Neural crest cell (in vitro differentiated cells): ENCODE measurements at regions not wholly inside any gene's neighbourhood (a gene's known extent, or its start where the extent isn't known, plus 50 kb on each side); places are given as distances from the start of the nearest gene placed in this dataset.

Source experiments
- DNase-seq: peaks from one replicate; pipeline ENCODE4 v3.0.0; 2021; ENCODE audit warnings: low read depth, mixed read lengths, low spot score
- H3K27ac Mint-ChIP-seq: one replicate; pipeline ENCODE4 v1.8.0; 2021; ENCODE audit warnings: mild to moderate bottlenecking, mixed read lengths; ENCODE audit not compliant: unreplicated experiment
- H3K27me3 Mint-ChIP-seq: 2 replicates; pipeline ENCODE4 v1.8.0; 2021; ENCODE audit warnings: low read depth, mild to moderate bottlenecking, mixed read lengths
- H3K36me3 Mint-ChIP-seq: 2 replicates; pipeline ENCODE4 v1.8.0; 2021; ENCODE audit warnings: low read depth, mild to moderate bottlenecking, mixed read lengths
- H3K4me1 Mint-ChIP-seq: 2 replicates; pipeline ENCODE4 v1.8.0; 2021; ENCODE audit warnings: mixed read lengths
- H3K4me3 Mint-ChIP-seq: one replicate; pipeline ENCODE4 v1.8.0; 2021; ENCODE audit warnings: mild to moderate bottlenecking, mixed read lengths
- H3K9me3 Mint-ChIP-seq: 2 replicates; pipeline ENCODE4 v1.8.0; 2021; ENCODE audit warnings: mixed read lengths
- CTCF ChIP-seq: fragments of 200-600 bp; sonication (generic); conservative IDR thresholded peaks from 2 replicates; pipeline ENCODE4 v1.5.0; 2021; ENCODE audit warnings: antibody characterized with exemption, mild to moderate bottlenecking

GRCh38 chr10:43903451-43903850 is 254.8 kb upstream of the ZNF32 start:
- Mint-ChIP-seq H3K9me3 (no peaks in the 10 kb centered on the region), H3K27ac (no peak overlapping the region), H3K36me3 (no peaks in the 10 kb centered on the region), H3K4me3 (no peak overlapping the region), H3K4me1 (no peaks in the 10 kb centered on the region), H3K27me3 (no peaks in the 10 kb centered on the region)
- DNase-seq = no peak
- TF ChIP-seq CTCF = no peak

- no peaks in the 10 kb centered on the region for H3K27me3 Mint-ChIP-seq
- no peaks in the 10 kb centered on the region for H3K4me1 Mint-ChIP-seq
- no peak overlapping the region for H3K4me3 Mint-ChIP-seq
- no peaks in the 10 kb centered on the region for H3K36me3 Mint-ChIP-seq
- no peak for DNase-seq
- no peaks in the 10 kb centered on the region for H3K9me3 Mint-ChIP-seq
- TF ChIP-seq CTCF = no peak
- no peak overlapping the region for H3K27ac Mint-ChIP-seq
Observed at GRCh38 chr10:43902842-43903241, 254.2 kb upstream of the ZNF32 start.

DNA sequence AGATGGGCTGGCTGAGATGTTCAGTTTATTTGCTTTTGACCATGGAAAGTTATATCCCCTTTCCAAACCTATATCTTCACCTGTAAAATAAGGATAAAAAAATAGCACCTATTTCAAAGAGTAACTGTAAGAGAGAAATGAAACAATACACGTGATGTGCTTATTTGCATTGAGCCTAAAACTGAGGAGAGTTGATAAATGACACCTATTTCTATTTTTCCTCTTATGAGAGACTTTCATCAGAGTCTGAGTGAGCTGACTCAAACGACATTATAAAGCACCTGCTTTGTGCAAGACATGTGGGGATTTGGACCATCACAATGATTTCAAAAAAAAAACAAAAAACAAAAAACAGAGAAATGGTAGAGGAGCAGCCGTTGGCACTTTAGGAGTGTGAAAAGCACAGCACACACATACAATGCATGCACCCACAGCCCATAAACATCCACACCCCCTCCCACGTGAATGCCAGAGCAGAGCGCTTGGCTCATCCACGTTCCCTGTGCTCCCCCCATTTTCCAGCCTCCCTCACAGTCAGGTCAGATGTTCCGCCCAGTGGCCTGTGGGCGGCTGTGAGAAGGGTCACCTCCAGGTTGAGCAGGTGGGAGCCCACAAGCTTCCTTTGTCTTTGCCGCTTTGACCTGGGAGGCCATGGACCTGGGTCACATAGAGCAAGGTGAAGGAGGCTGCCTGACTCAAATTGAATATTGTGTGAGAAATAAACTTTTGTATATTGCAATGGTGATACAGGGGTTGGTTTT is 253.2 kb upstream of the ZNF32 start:
- Mint-ChIP-seq H3K9me3 (no peaks in the 10 kb centered on the region), H3K36me3 (no peaks in the 10 kb centered on the region), H3K27me3 (no peaks in the 10 kb centered on the region), H3K27ac (no peak overlapping the region), H3K4me3 (no peak overlapping the region), H3K4me1 (no peaks in the 10 kb centered on the region)
- no peak for TF ChIP-seq CTCF
- no peak for DNase-seq

DNA sequence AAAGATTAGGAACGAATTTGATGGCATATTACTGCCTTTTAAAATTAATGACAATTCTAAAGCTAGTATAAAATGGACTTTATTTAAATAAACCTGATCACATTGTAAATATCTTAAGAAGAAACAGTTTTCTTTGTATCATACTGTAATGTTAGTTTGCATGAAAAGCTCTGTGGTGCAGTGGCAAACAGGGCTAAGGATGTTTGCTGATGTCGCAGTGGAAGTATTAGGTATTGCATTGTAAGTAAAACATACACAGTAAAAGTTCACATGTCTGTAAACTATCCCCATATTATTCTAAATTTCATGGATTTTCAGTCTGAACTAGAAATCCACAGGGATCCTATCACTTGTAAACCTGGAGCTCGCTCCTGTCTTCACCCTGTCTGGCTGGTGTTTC is 252.6 kb upstream of the ZNF32 start:
- no peak for TF ChIP-seq CTCF
- Mint-ChIP-seq H3K27ac (no peak overlapping the region), H3K27me3 (no peaks in the 10 kb centered on the region), H3K9me3 (peaks cover 5% of the 10 kb centered on the region), H3K4me3 (no peak overlapping the region), H3K4me1 (no peaks in the 10 kb centered on the region), H3K36me3 (no peaks in the 10 kb centered on the region)
- DNase-seq = no peak

DNA sequence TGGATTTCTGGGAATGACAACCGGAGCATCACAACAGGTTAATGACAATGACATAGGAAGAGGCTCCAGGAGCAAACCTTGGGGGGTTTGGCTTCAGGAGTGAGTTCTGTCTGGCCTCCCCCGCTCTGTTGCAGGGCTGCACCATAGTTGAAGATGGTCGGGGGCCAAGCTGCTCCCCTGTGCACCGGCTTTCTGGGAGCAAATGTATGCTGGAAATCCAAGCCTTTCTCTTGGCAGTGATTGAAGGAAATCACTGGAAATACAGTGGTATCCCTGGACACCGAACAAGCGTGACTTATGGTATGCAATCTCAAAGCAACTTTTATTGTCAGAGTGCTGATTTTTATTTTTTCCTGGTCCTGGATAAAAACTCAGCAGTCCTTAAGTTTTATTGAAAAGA is 251.9 kb upstream of the ZNF32 start:
- H3K9me3 Mint-ChIP-seq = peaks cover 5% of the 10 kb centered on the region
- H3K36me3 Mint-ChIP-seq = no peaks in the 10 kb centered on the region

More for the DNA sequence above, 251.9 kb upstream of the ZNF32 start:
- no peak overlapping the region for H3K4me3 Mint-ChIP-seq
- no peak for TF ChIP-seq CTCF
- H3K27me3 Mint-ChIP-seq = peaks cover 3% of the 10 kb centered on the region
- H3K27ac Mint-ChIP-seq = no peak overlapping the region
- DNase-seq = no peak
- H3K4me1 Mint-ChIP-seq = no peaks in the 10 kb centered on the region
